ENCODE measurements at regions not wholly inside any gene's neighbourhood (a gene's known extent, or its start where the extent isn't known, plus 50 kb on each side); places are given as distances from the start of the nearest gene placed in this dataset.

DNA sequence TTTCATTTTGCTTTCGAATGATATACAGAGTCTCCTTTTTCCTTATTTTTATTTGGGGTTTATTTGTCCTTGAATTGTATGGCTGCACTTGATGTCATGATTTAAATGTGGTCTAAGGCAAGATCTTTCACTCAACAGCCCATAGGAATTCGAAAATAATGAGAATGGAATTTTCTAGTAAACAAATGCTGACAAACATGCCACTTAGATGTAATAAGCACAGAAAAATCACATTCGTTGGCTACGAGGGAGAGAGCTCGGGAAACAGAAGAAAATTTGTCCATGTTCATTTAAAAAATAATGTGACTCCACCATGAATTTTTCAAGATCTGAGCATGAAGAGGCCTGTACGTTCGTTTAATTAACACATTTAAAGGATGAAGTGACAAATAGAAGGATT, 73.0 kb downstream of the BLID start:
- H3K4me3 ChIP-seq (ENCODE audit: low read depth, low read length), result no peak overlapping the region
- H2BK120ac ChIP-seq (ENCODE audit: insufficient read depth, low read length, poor library complexity), result no peak overlapping the region
- no peak overlapping the region for H2AFZ ChIP-seq (ENCODE audit: insufficient read depth, low read length, poor library complexity)
- H2BK12ac ChIP-seq (ENCODE audit: low read length), result no peak overlapping the region
- no peaks in the 10 kb centered on the region for H3K36me3 ChIP-seq (ENCODE audit: control insufficient read depth in 1 of 2, insufficient read depth in 2 of 2, low read length in 2 of 2)
- H4K8ac ChIP-seq (ENCODE audit: low read depth, low read length), result no peak overlapping the region
- H3K27ac ChIP-seq (ENCODE audit: low read depth, low read length), result no peak overlapping the region
- H2AK5ac ChIP-seq (ENCODE audit: low read length), result no peak overlapping the region
- H3K4me2 ChIP-seq (ENCODE audit: low read length), result no peak overlapping the region
- WGBS (ENCODE audit: extremely low coverage, insufficient coverage, insufficient read length), result no CpG with 5 or more reads among the region's 7 CpGs
- no peak overlapping the region for H3K4ac ChIP-seq (ENCODE audit: low read depth, low read length)
- no peak overlapping the region for H3K14ac ChIP-seq (ENCODE audit: low read length)
- H3K9me3 ChIP-seq (ENCODE audit: insufficient read depth, low read depth, low read length), result no peaks in the 10 kb centered on the region
- H3K23ac ChIP-seq (ENCODE audit: low read length), result no peak overlapping the region
- no peak overlapping the region for H2BK5ac ChIP-seq (ENCODE audit: low read depth, low read length, poor library complexity)
- H3K18ac ChIP-seq (ENCODE audit: low read length), result no peak overlapping the region
- peaks cover 0 to under 1% of the 10 kb centered on the region in 2 experiments for H3K4me1 ChIP-seq (ENCODE audit: control insufficient read depth in 1 of 2, insufficient read depth in 2 of 2, low read length in 2 of 2)
- H4K91ac ChIP-seq (ENCODE audit: low read depth, low read length), result no peak overlapping the region
- H4K12ac ChIP-seq (ENCODE audit: low read depth, low read length), result no peak overlapping the region
- no peaks in the 10 kb centered on the region for H3K79me2 ChIP-seq (ENCODE audit: control insufficient read depth, insufficient read depth, low read length, poor library complexity)
- peak in 1 of 2 donors; percentile 45 for DNase-seq
- H3K27me3 ChIP-seq (ENCODE audit: insufficient read depth, low read length), result no peaks in the 10 kb centered on the region
- no peak overlapping the region for H3K9ac ChIP-seq (ENCODE audit: low read length)
- H3K79me1 ChIP-seq (ENCODE audit: low read length), result peaks cover 4% of the 10 kb centered on the region

DNA sequence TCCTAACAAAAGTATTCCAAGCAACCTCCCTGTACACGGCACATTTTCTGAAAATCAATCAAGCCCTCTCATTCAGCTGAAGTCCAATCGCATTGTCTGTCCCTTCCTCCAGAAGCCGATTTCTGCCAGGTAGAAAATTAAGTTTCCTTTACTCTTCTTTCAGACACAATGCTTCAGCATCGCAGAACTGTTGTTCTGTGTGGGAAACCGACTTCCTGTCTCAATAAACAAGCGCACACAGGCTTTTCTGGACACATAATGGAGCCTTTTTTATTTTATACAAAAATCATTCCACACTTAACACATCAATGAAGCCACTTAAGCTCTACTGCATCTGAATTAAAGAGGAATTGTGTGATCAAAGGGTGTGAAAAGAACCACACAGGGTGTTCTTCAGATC, 75.6 kb downstream of the BLID start:
- Histone ChIP-seq H4K91ac (ENCODE audit: low read depth, low read length) (peak overlapping the region; percentile 37), H3K23ac (ENCODE audit: low read length) (no peak overlapping the region), H3K14ac (ENCODE audit: low read length) (no peak overlapping the region), H3K27me3 (ENCODE audit: insufficient read depth, low read length) (no peaks in the 10 kb centered on the region), H3K79me2 (ENCODE audit: control insufficient read depth, insufficient read depth, low read length, poor library complexity) (no peaks in the 10 kb centered on the region), H3K9me3 (ENCODE audit: insufficient read depth, low read depth, low read length) (no peaks in the 10 kb centered on the region), H2AFZ (ENCODE audit: insufficient read depth, low read length, poor library complexity) (no peak overlapping the region), H3K4me1 (ENCODE audit: control insufficient read depth in 1 of 2, insufficient read depth in 2 of 2, low read length in 2 of 2) (peaks cover 0 to 4% of the 10 kb centered on the region in 2 experiments), H3K4me2 (ENCODE audit: low read length) (no peak overlapping the region), H2BK5ac (ENCODE audit: low read depth, low read length, poor library complexity) (peak overlapping the region; percentile 68), H4K12ac (ENCODE audit: low read depth, low read length) (no peak overlapping the region), H2BK120ac (ENCODE audit: insufficient read depth, low read length, poor library complexity) (no peak overlapping the region), H3K18ac (ENCODE audit: low read length) (no peak overlapping the region), H2BK12ac (ENCODE audit: low read length) (peak overlapping the region; percentile 71), H2AK5ac (ENCODE audit: low read length) (peak overlapping the region; percentile 74), H3K79me1 (ENCODE audit: low read length) (peaks cover 6% of the 10 kb centered on the region), H4K8ac (ENCODE audit: low read depth, low read length) (peak overlapping the region; percentile 35), H3K9ac (ENCODE audit: low read length) (no peak overlapping the region), H3K27ac (ENCODE audit: low read depth, low read length) (peak overlapping the region; percentile 56), H3K4ac (ENCODE audit: low read depth, low read length) (no peak overlapping the region), H3K36me3 (ENCODE audit: control insufficient read depth in 1 of 2, insufficient read depth in 2 of 2, low read length in 2 of 2) (no peaks in the 10 kb centered on the region), H3K4me3 (ENCODE audit: low read depth, low read length) (no peak overlapping the region)
- no CpG with 5 or more reads among the region's 6 CpGs for WGBS (ENCODE audit: extremely low coverage, insufficient coverage, insufficient read length)
- no peak for DNase-seq

DNA sequence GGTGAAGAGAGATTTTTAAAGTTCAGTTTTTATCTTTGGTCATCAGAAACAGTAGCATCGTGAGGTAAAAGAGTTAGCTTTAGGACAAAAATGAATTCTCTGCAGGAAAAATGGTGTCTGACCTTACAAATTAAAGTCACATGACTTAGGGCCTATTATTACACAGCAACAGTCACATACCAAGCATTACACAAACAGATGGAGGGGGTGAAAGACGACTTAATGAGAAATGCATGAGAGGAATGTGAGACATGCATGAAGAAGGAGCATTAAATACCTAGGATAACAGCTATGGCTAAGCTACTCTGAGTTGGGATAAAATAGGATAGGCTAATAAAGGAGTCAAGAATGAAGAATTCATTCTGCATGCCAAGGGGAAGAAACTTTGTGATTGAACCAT, 77.5 kb downstream of the BLID start:
- WGBS (ENCODE audit: extremely low coverage, insufficient coverage, insufficient read length), result no CpG with 5 or more reads among the region's 2 CpGs
- no peak overlapping the region for H3K4me3 ChIP-seq (ENCODE audit: low read depth, low read length)

DNA sequence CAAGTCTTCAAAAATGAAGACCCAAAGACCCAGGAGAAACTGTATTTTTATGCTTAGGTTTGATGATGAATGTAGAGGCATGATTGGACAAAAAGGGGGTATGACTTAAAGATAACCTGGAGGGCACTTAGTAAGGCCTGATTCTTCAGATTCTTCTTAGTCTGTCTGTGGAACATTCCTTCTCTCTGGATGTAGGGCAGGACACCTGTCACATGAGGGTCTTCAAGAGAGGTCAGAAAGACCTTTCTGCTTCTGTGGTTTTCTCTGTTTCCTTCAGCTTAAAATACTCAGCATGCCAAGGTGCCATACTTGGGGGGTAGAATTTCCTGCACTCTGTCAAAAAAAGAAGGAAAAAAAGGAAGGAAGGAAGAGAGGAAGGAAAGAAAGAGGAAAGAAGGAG, 78.1 kb downstream of the BLID start:
- Histone ChIP-seq H3K79me2 (ENCODE audit: control insufficient read depth, insufficient read depth, low read length, poor library complexity) (no peaks in the 10 kb centered on the region), H2AK5ac (ENCODE audit: low read length) (no peak overlapping the region), H3K36me3 (ENCODE audit: control insufficient read depth in 1 of 2, insufficient read depth in 2 of 2, low read length in 2 of 2) (no peaks in the 10 kb centered on the region), H3K9ac (ENCODE audit: low read length) (no peak overlapping the region), H2BK120ac (ENCODE audit: insufficient read depth, low read length, poor library complexity) (no peak overlapping the region), H3K4ac (ENCODE audit: low read depth, low read length) (no peak overlapping the region), H4K91ac (ENCODE audit: low read depth, low read length) (no peak overlapping the region), H4K8ac (ENCODE audit: low read depth, low read length) (no peak overlapping the region), H3K23ac (ENCODE audit: low read length) (no peak overlapping the region), H3K14ac (ENCODE audit: low read length) (no peak overlapping the region), H3K27me3 (ENCODE audit: insufficient read depth, low read length) (no peaks in the 10 kb centered on the region), H3K4me1 (ENCODE audit: control insufficient read depth in 1 of 2, insufficient read depth in 2 of 2, low read length in 2 of 2) (peaks cover 0 to 4% of the 10 kb centered on the region in 2 experiments), H3K27ac (ENCODE audit: low read depth, low read length) (peak overlapping the region; percentile 40), H3K4me2 (ENCODE audit: low read length) (no peak overlapping the region), H4K12ac (ENCODE audit: low read depth, low read length) (no peak overlapping the region), H3K9me3 (ENCODE audit: insufficient read depth, low read depth, low read length) (no peaks in the 10 kb centered on the region), H3K4me3 (ENCODE audit: low read depth, low read length) (no peak overlapping the region), H2BK12ac (ENCODE audit: low read length) (no peak overlapping the region), H2BK5ac (ENCODE audit: low read depth, low read length, poor library complexity) (no peak overlapping the region), H2AFZ (ENCODE audit: insufficient read depth, low read length, poor library complexity) (no peak overlapping the region), H3K79me1 (ENCODE audit: low read length) (peaks cover 6% of the 10 kb centered on the region), H3K18ac (ENCODE audit: low read length) (no peak overlapping the region)
- no peak for DNase-seq

More for the DNA sequence above, 77.5 kb downstream of the BLID start:
- H4K12ac ChIP-seq (ENCODE audit: low read depth, low read length), result no peak overlapping the region
- no peak overlapping the region for H3K4ac ChIP-seq (ENCODE audit: low read depth, low read length)
- no peak overlapping the region for H4K91ac ChIP-seq (ENCODE audit: low read depth, low read length)
- H3K23ac ChIP-seq (ENCODE audit: low read length), result no peak overlapping the region
- H3K14ac ChIP-seq (ENCODE audit: low read length), result no peak overlapping the region
- H3K9me3 ChIP-seq (ENCODE audit: insufficient read depth, low read depth, low read length), result no peaks in the 10 kb centered on the region
- H3K4me1 ChIP-seq (ENCODE audit: control insufficient read depth in 1 of 2, insufficient read depth in 2 of 2, low read length in 2 of 2), result peaks cover 0 to 4% of the 10 kb centered on the region in 2 experiments
- no peak overlapping the region for H2BK5ac ChIP-seq (ENCODE audit: low read depth, low read length, poor library complexity)
- H3K4me2 ChIP-seq (ENCODE audit: low read length), result no peak overlapping the region
- H3K18ac ChIP-seq (ENCODE audit: low read length), result no peak overlapping the region
- no peaks in the 10 kb centered on the region for H3K27me3 ChIP-seq (ENCODE audit: insufficient read depth, low read length)
- H2AK5ac ChIP-seq (ENCODE audit: low read length), result no peak overlapping the region
- peaks cover 6% of the 10 kb centered on the region for H3K79me1 ChIP-seq (ENCODE audit: low read length)
- no peak overlapping the region for H2AFZ ChIP-seq (ENCODE audit: insufficient read depth, low read length, poor library complexity)
- H3K36me3 ChIP-seq (ENCODE audit: control insufficient read depth in 1 of 2, insufficient read depth in 2 of 2, low read length in 2 of 2), result no peaks in the 10 kb centered on the region
- H4K8ac ChIP-seq (ENCODE audit: low read depth, low read length), result no peak overlapping the region
- no peak overlapping the region for H2BK12ac ChIP-seq (ENCODE audit: low read length)
- H2BK120ac ChIP-seq (ENCODE audit: insufficient read depth, low read length, poor library complexity), result no peak overlapping the region
- H3K9ac ChIP-seq (ENCODE audit: low read length), result no peak overlapping the region
- no peaks in the 10 kb centered on the region for H3K79me2 ChIP-seq (ENCODE audit: control insufficient read depth, insufficient read depth, low read length, poor library complexity)
- peak in 1 of 2 donors; percentile 51 for DNase-seq
- H3K27ac ChIP-seq (ENCODE audit: low read depth, low read length), result peak overlapping the region; percentile 40
